Smooth muscle cell (in vitro differentiated cells): ENCODE measurements at regions not wholly inside any gene's neighbourhood (a gene's known extent, or its start where the extent isn't known, plus 50 kb on each side); places are given as distances from the start of the nearest gene placed in this dataset.

Experiments
- DNase-seq: peaks from one replicate; lab custom pipeline; 2025; ENCODE audit not compliant: unreplicated experiment; lab: John Stamatoyannopoulos, UW
- H2AFZ ChIP-seq: fragments of 200-600 bp; sonication (generic); 2 replicates; pipeline ENCODE4 v1.6.0; 2016; ENCODE audit warnings: antibody characterized with exemption, low read depth, mild to moderate bottlenecking
- H3F3A ChIP-seq: fragments of 200-600 bp; sonication (generic); 2 replicates; pipeline ENCODE4 v1.6.0; 2017; ENCODE audit warnings: antibody characterized with exemption, low read depth
- H3K27ac ChIP-seq: fragments of 200-600 bp; sonication (generic); 2 replicates; pipeline ENCODE4 v1.5.1; 2016; ENCODE audit warnings: low read depth, mild to moderate bottlenecking
- H3K27me3 ChIP-seq: fragments of 200-600 bp; sonication (generic); 2 replicates; pipeline ENCODE4 v1.6.1; 2016; ENCODE audit warnings: low read depth, mild to moderate bottlenecking
- H3K36me3 ChIP-seq: fragments of 200-600 bp; sonication (generic); 2 replicates; pipeline ENCODE4 v1.5.1; 2016; ENCODE audit warnings: low read depth
- H3K4me1 ChIP-seq: fragments of 200-600 bp; sonication (generic); 2 replicates; pipeline ENCODE4 v1.5.1; 2016; ENCODE audit warnings: low read depth
- H3K4me2 ChIP-seq: fragments of 200-600 bp; sonication (generic); 2 replicates; pipeline ENCODE4 v1.6.0; 2016; ENCODE audit warnings: mild to moderate bottlenecking
- H3K4me3 ChIP-seq: fragments of 200-600 bp; sonication (generic); 2 replicates; pipeline ENCODE4 v1.5.1; 2016; ENCODE audit warnings: mild to moderate bottlenecking
- H3K79me2 ChIP-seq: fragments of 200-600 bp; sonication (generic); 2 replicates; pipeline ENCODE4 v1.6.0; 2016; ENCODE audit warnings: low read depth, mild to moderate bottlenecking
- H3K9ac ChIP-seq: fragments of 200-600 bp; sonication (generic); 2 replicates; pipeline ENCODE4 v1.6.0; 2016; ENCODE audit warnings: low read depth
- H3K9me3 ChIP-seq: fragments of 200-600 bp; sonication (generic); replicated peaks from 2 replicates; pipeline ENCODE4 v1.5.1; 2016; ENCODE audit warnings: low read depth
- H4K20me1 ChIP-seq: fragments of 200-600 bp; sonication (generic); 2 replicates; pipeline ENCODE4 v1.6.0; 2016; ENCODE audit warnings: low read depth
- WGBS: methylation state at CpG from one replicate; pipeline ENCODE4 v1.1.7; 2016; ENCODE audit warnings: low lambda C conversion rate; 5-methylcytosine and 5-hydroxymethylcytosine counted together
- TF ChIP-seq, protein P1 (sequence below): fragments of 200-600 bp; sonication (generic); IDR thresholded peaks from 2 replicates; pipeline ENCODE4 v1.5.1; 2017; ENCODE audit warnings: borderline replicate concordance, mild to moderate bottlenecking, antibody characterized with exemption; ENCODE audit not compliant: insufficient read depth, poor library complexity, severe bottlenecking

GRCh38 chr3:5069627-5070026 is 52.5 kb upstream of the ARL8B start:
- TF ChIP-seq, protein P1, sequence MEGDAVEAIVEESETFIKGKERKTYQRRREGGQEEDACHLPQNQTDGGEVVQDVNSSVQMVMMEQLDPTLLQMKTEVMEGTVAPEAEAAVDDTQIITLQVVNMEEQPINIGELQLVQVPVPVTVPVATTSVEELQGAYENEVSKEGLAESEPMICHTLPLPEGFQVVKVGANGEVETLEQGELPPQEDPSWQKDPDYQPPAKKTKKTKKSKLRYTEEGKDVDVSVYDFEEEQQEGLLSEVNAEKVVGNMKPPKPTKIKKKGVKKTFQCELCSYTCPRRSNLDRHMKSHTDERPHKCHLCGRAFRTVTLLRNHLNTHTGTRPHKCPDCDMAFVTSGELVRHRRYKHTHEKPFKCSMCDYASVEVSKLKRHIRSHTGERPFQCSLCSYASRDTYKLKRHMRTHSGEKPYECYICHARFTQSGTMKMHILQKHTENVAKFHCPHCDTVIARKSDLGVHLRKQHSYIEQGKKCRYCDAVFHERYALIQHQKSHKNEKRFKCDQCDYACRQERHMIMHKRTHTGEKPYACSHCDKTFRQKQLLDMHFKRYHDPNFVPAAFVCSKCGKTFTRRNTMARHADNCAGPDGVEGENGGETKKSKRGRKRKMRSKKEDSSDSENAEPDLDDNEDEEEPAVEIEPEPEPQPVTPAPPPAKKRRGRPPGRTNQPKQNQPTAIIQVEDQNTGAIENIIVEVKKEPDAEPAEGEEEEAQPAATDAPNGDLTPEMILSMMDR, result no peak
- no peak overlapping the region for H3K9ac ChIP-seq
- H3K27ac ChIP-seq, result no peak overlapping the region
- no peak overlapping the region for H3K4me2 ChIP-seq
- H3K79me2 ChIP-seq, result no peaks in the 10 kb centered on the region
- no peaks in the 10 kb centered on the region for H3K9me3 ChIP-seq
- 90% methylated on average over 2 of the region's 2 CpGs for WGBS
- H2AFZ ChIP-seq, result no peak overlapping the region
- no peak for DNase-seq
- no peaks in the 10 kb centered on the region for H4K20me1 ChIP-seq
- H3K27me3 ChIP-seq, result peaks cover 5% of the 10 kb centered on the region
- no peaks in the 10 kb centered on the region for H3K4me1 ChIP-seq
- no peaks in the 10 kb centered on the region for H3F3A ChIP-seq
- no peaks in the 10 kb centered on the region for H3K36me3 ChIP-seq
- H3K4me3 ChIP-seq, result no peak overlapping the region

GRCh38 chr3:5071061-5071460 is 51.0 kb upstream of the ARL8B start:
- DNase-seq, result no peak
- Histone ChIP-seq H3K9ac (no peak overlapping the region), H2AFZ (no peak overlapping the region), H3K79me2 (no peaks in the 10 kb centered on the region), H3F3A (no peaks in the 10 kb centered on the region), H3K27me3 (peaks cover 5% of the 10 kb centered on the region), H3K36me3 (no peaks in the 10 kb centered on the region), H3K4me1 (no peaks in the 10 kb centered on the region), H4K20me1 (no peaks in the 10 kb centered on the region), H3K27ac (no peak overlapping the region), H3K9me3 (no peaks in the 10 kb centered on the region), H3K4me3 (no peak overlapping the region), H3K4me2 (no peak overlapping the region)
- TF ChIP-seq, protein P1, result no peak
- WGBS, result 66% methylated on average over 7 of the region's 7 CpGs

DNA sequence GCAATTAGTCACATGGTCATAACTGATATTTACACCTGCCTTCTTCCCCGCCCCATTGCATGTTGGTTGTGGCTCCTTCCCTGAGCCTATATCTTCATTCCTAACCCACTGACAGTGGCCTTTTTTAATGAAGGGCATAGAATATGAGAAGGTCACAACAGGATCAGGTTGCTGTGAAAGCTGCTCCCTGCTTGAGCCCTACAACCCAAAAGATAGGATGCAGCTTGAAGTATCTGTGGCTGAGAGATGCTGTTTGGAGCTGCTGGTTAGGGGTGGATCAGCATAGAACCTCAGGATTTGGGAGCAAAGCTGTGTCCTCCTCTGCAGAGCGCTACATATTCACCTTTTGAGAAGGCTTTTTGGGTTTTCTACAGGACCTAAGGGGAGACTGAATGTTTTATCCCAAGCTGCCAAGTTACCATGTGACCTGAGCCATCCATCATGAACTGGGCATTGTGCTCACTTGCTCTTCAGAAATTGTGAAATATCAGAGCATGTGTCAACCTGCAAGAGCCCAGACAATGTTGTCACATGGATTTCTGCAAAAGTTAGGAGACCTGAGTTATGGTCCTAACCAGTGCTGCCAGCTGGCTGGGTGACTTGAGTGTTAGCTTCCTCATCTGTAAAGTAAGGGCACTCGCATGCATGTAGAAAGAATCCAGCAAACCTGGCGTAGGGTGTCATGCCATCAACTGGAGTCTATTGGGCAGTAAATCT is 49.8 kb upstream of the ARL8B start:
- Histone ChIP-seq H3K9ac (no peak overlapping the region), H3K79me2 (no peaks in the 10 kb centered on the region), H3K36me3 (no peaks in the 10 kb centered on the region), H2AFZ (no peak overlapping the region), H3K27me3 (peaks cover 5% of the 10 kb centered on the region), H3K4me3 (no peak overlapping the region), H3K9me3 (no peaks in the 10 kb centered on the region), H3K4me2 (no peak overlapping the region), H3K27ac (no peak overlapping the region), H3F3A (no peaks in the 10 kb centered on the region), H3K4me1 (no peaks in the 10 kb centered on the region), H4K20me1 (no peaks in the 10 kb centered on the region)
- DNase-seq, result no peak
- TF ChIP-seq, protein P1, result no peak
- 95% methylated on average over 4 of the region's 4 CpGs for WGBS
